IMR-90 (cell line): ENCODE measurements at regions not wholly inside any gene's neighbourhood (a gene's known extent, or its start where the extent isn't known, plus 50 kb on each side); places are given as distances from the start of the nearest gene placed in this dataset.

Source experiments
- CTCF ChIP-seq: conservative IDR thresholded peaks from 2 replicates; pipeline ENCODE4 v1.5.1; 2012; ENCODE audit warnings: mild to moderate bottlenecking, low read depth, low read length, improper control_type of control experiment
- FOS ChIP-seq: fragments of 150-350 bp; IDR thresholded peaks from 2 replicates; pipeline ENCODE4 v1.6.1; 2016; ENCODE audit warnings: low read depth, low read length
- POLR2A ChIP-seq: IDR thresholded peaks from 2 replicates; pipeline ENCODE4 v1.6.1; 2012; ENCODE audit warnings: mild to moderate bottlenecking, low read depth, low read length
- USF2 ChIP-seq: fragments of 150-350 bp; IDR thresholded peaks from 2 replicates; pipeline ENCODE4 v1.6.1; 2017; ENCODE audit warnings: mild to moderate bottlenecking, antibody characterized with exemption, low read length, low read depth

GRCh38 chr1:239006276-239006675 lies 380.1 kb upstream of the CHRM3 start:
- no peak for TF ChIP-seq FOS
- no peak for TF ChIP-seq CTCF
- no peak for TF ChIP-seq USF2
- TF ChIP-seq POLR2A = no peak
